Sigmoid colon (tissue), 3 donors: ENCODE measurements at regions not wholly inside any gene's neighbourhood (a gene's known extent, or its start where the extent isn't known, plus 50 kb on each side); places are given as distances from the start of the nearest gene placed in this dataset.

ENCODE experiments used
- CTCF ChIP-seq, 4 experiments: fragments of 450-650 bp in 3 of 4; fragments of 200-600 bp in 1 of 4; IDR thresholded peaks; one replicate each; pipeline ENCODE4 v1.5.1; 2016 to 2019; ENCODE audit warnings: antibody characterized with exemption in 4 of 4, mild to moderate bottlenecking in 3 of 4, moderate library complexity in 2 of 4
- POLR2A ChIP-seq, 2 donors: fragments of 450-650 bp; IDR thresholded peaks; one replicate each; pipeline ENCODE4 v1.6.1; 2016; ENCODE audit warnings: antibody characterized with exemption in 2 of 2, mild to moderate bottlenecking in 2 of 2, moderate library complexity in 2 of 2

GRCh38 chr18:29653671-29654215, 1388.8 kb downstream of the DSC3 start:
- TF ChIP-seq POLR2A (IDR thresholded peaks at IDR 0.05) = no peak
- TF ChIP-seq CTCF (IDR thresholded peaks at IDR 0.05) = no peak
